Fibroblast of mammary gland (primary cell): ENCODE measurements at regions not wholly inside any gene's neighbourhood (a gene's known extent, or its start where the extent isn't known, plus 50 kb on each side); places are given as distances from the start of the nearest gene placed in this dataset.

Experiments used
- DNase-seq: peaks from one replicate; pipeline ENCODE4 v3.0.0-alpha.2; 2010; ENCODE audit warnings: low read depth
- H3K4me3 ChIP-seq: 2 replicates; pipeline ENCODE4 v1.5.1; 2011; ENCODE audit warnings: low read depth, mild to moderate bottlenecking, low read length, moderate library complexity; ENCODE audit not compliant: control insufficient read depth
- TF ChIP-seq, protein P1 (sequence below): conservative IDR thresholded peaks from 2 replicates; pipeline ENCODE4 v1.5.1; 2011; ENCODE audit warnings: low read depth, low read length, inconsistent platforms; ENCODE audit not compliant: control insufficient read depth, insufficient read depth

DNA sequence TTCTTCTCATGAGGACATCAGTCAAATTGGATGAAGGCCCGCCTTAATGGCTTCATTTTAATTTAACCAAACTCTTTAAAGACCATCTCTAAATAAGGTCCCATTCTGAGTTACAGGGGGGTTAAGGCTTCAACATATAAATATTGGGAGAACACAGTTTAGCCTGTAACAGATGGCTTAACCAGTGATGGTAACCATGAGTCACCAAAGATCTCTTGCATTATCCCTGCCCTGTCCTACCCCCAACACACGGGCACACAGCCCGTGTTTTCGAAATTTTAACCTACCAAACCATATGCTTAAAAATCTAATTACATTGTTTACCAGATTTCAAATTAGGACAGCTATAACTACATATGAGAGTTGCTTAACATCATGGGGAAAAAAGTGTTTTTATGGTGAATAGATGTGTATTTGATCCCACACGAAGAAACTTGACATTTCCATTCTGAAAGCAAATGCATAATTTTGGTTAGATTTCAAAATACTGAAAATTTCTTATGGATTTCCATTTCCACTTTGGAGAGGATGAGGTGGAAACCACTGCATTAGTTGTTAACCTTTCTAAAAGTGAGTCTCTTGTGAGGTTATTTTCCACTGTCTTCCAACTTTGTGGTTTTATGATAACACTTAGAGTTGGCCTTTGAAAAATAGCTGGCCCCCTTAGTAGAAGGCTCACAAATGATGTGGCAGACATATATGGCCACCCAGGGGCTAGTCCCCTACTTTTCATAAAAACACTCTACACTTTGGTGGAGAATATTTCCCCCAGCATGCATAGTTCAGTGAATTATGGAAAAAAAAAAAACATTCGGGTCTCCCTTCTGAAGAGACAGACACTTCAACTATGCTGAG is 849.3 kb downstream of the TLE1 start:
- TF ChIP-seq, protein P1, sequence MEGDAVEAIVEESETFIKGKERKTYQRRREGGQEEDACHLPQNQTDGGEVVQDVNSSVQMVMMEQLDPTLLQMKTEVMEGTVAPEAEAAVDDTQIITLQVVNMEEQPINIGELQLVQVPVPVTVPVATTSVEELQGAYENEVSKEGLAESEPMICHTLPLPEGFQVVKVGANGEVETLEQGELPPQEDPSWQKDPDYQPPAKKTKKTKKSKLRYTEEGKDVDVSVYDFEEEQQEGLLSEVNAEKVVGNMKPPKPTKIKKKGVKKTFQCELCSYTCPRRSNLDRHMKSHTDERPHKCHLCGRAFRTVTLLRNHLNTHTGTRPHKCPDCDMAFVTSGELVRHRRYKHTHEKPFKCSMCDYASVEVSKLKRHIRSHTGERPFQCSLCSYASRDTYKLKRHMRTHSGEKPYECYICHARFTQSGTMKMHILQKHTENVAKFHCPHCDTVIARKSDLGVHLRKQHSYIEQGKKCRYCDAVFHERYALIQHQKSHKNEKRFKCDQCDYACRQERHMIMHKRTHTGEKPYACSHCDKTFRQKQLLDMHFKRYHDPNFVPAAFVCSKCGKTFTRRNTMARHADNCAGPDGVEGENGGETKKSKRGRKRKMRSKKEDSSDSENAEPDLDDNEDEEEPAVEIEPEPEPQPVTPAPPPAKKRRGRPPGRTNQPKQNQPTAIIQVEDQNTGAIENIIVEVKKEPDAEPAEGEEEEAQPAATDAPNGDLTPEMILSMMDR, result no peak
- no peak for DNase-seq
- H3K4me3 ChIP-seq, result no peak overlapping the region

DNA sequence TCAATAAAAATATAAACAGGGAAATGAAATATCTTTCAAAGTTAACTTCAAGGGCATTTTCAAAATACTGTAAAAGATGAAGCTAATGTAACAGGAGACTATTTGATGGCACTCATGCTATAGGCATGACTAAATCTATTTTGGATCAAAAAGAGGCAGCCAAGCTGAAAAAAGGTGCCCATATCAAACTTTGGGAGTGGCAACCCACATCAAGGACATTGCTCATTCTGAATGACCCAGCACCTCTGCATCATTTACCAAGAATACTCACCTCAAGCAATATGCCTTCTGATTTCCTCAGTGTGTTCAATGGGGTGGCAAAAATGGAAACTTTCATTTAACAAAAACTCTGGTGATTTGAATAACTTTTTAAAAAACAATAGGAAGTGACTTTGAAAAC is 853.3 kb downstream of the TLE1 start:
- no peak overlapping the region for H3K4me3 ChIP-seq
- TF ChIP-seq, protein P1, result no peak
- DNase-seq, result no peak

DNA sequence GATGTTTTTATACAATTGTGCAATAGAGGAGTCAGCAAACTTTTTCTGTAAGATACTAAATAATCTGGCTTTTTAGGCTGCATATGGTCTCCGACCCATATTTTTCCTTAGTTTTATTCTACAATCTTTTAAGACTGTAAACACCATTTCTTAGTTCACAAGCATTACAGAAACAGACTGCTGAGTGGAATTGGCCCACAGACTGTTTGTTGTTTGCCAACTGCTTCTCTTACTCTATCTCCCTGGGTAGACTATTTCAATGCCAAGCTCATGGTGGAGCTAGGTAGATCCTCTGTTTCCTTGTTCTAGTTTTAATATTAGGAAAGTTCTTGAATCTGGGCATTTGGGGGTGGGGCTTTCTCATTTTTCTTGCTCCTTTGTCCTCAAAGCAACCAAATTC is 857.6 kb downstream of the TLE1 start:
- H3K4me3 ChIP-seq, result no peak overlapping the region
- no peak for DNase-seq
- TF ChIP-seq, protein P1, result no peak

DNA sequence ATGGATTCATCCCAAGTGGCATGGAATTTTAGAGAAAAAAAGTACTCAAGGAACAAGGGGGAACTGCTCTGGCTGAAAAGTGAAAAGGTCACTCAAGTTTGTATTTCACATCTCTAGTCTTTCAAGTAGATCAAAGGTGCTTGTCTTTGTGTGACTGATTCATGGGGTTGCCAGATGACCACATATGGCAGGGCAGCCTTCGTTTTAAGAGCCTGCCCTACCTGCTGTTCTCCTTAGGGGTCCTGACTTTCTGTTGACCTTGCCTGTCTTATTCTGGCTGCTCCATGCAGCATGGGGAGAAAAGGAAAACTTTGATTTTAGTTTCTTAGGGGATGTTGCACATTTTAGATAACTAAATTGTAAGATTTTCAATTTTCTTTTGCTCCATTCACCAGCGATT is 877.7 kb downstream of the TLE1 start:
- H3K4me3 ChIP-seq, result no peak overlapping the region
- TF ChIP-seq, protein P1, result no peak
- no peak for DNase-seq

DNA sequence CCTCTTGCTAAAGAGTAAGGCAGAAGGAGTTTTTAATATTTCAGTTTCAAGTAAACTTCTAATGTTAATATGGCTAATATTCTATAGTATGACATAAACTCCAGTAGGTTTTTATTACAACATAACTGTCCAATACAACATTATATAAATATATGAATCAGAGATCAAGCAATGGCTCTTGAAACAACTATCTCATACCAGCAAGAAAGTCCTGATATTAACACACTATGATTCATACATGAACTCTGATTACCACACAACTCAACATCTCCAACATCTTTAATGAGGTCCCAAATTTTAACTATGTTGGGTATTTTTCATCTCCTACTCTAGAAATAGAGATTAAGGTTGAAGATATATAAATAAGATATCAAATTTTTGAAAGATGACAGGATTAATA is 878.3 kb downstream of the TLE1 start:
- TF ChIP-seq, protein P1, result no peak
- peak; percentile 16 for DNase-seq
- H3K4me3 ChIP-seq, result no peak overlapping the region

DNA sequence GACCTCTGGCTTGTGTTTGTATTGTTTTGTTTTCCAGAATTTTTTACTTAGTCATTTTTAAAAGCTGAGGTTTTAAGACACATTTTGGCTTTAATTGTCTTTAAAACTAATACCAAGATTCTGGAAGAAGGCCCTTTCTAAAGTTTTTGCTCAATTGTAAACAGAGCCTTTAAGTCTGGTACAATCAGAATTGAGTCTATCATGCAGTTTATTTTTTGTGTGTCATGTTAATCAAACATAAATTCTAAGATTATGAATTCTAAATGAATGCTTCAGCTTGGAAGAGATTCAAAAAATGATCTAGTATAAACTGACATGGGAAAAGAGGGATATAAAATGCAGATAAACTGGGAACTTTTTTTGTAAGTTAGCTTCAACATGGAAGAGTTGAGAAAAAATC is 882.7 kb downstream of the TLE1 start:
- H3K4me3 ChIP-seq, result no peak overlapping the region
- no peak for DNase-seq
- TF ChIP-seq, protein P1, result no peak
